GM12891 (cell line): ENCODE measurements at regions not wholly inside any gene's neighbourhood (a gene's known extent, or its start where the extent isn't known, plus 50 kb on each side); places are given as distances from the start of the nearest gene placed in this dataset.

Source experiments
- POLR2AphosphoS5 ChIP-seq: IDR thresholded peaks from 2 replicates; pipeline ENCODE4 v1.6.1; 2011; ENCODE audit warnings: low read depth, low read length, control low read depth
- TAF1 ChIP-seq: IDR thresholded peaks from 2 replicates; pipeline ENCODE4 v1.6.1; 2011; ENCODE audit warnings: low read depth, low read length, control low read depth

- TF ChIP-seq TAF1 = no peak
- no peak for TF ChIP-seq POLR2AphosphoS5
Measured at GRCh38 chr9:81077572-81077971, 611.8 kb downstream of the TLE1 start.
